GM03348 (cell line): ENCODE measurements at regions not wholly inside any gene's neighbourhood (a gene's known extent, or its start where the extent isn't known, plus 50 kb on each side); places are given as distances from the start of the nearest gene placed in this dataset.
"Not testable (repeated sequence)": the region's sequence is repeated elsewhere in the genome, so short reads cannot be mapped to it uniquely, and the experiment has no call there.

Experiments
- DNase-seq: peaks from one replicate; pipeline ENCODE4 v3.0.0; 2012; ENCODE audit warnings: low spot score

GRCh38 chr9:42656789-42657188, 473.3 kb downstream of the SPATA31A6 start:
- DNase-seq = not testable (repeated sequence)

- DNase-seq = not testable (repeated sequence)
Observed at GRCh38 chr9:42657496-42657895, 474.0 kb downstream of the SPATA31A6 start.

- DNase-seq = not testable (repeated sequence)
Observed at GRCh38 chr9:42697146-42697545, 513.7 kb downstream of the SPATA31A6 start.

GRCh38 chr9:42702890-42703289, 519.4 kb downstream of the SPATA31A6 start:
- DNase-seq = not testable (repeated sequence)

GRCh38 chr9:42724841-42725835, 541.7 kb downstream of the SPATA31A6 start:
- not testable (repeated sequence) for DNase-seq

GRCh38 chr9:42743030-42743814, 559.8 kb downstream of the SPATA31A6 start:
- DNase-seq = peak; percentile 82

GRCh38 chr9:42757251-42757650, 573.8 kb downstream of the SPATA31A6 start:
- not testable (repeated sequence) for DNase-seq

- not testable (repeated sequence) for DNase-seq
Observed at GRCh38 chr9:42759320-42759719, 575.9 kb downstream of the SPATA31A6 start.

GRCh38 chr9:42782201-42782600, 598.7 kb downstream of the SPATA31A6 start:
- DNase-seq = not testable (repeated sequence)

GRCh38 chr9:42792725-42793124, 609.3 kb downstream of the SPATA31A6 start:
- not testable (repeated sequence) for DNase-seq

- not testable (repeated sequence) for DNase-seq
Observed at GRCh38 chr9:42798571-42798970, 615.1 kb downstream of the SPATA31A6 start.

GRCh38 chr9:42802716-42803115, 619.3 kb downstream of the SPATA31A6 start:
- not testable (repeated sequence) for DNase-seq

- DNase-seq = not testable (repeated sequence)
Observed at GRCh38 chr9:42806674-42807073, 623.2 kb downstream of the SPATA31A6 start.

- not testable (repeated sequence) for DNase-seq
Observed at GRCh38 chr9:42821468-42821867, 638.0 kb downstream of the SPATA31A6 start.

GRCh38 chr9:42848156-42848555, 664.7 kb downstream of the SPATA31A6 start:
- not testable (repeated sequence) for DNase-seq

GRCh38 chr9:42850896-42851693, 667.6 kb downstream of the SPATA31A6 start:
- not testable (repeated sequence) for DNase-seq

- DNase-seq = not testable (repeated sequence)
Observed at GRCh38 chr9:42851701-42852100, 668.2 kb downstream of the SPATA31A6 start.

GRCh38 chr9:42852133-42852930, 668.9 kb downstream of the SPATA31A6 start:
- peak; percentile 35 for DNase-seq

GRCh38 chr9:42860133-42860532, 676.7 kb downstream of the SPATA31A6 start:
- DNase-seq = not testable (repeated sequence)

- not testable (repeated sequence) for DNase-seq
Observed at GRCh38 chr9:42862465-42862864, 679.0 kb downstream of the SPATA31A6 start.
